Activated naive CD4-positive, alpha-beta T cell treated with anti-CD3 and anti-CD28 coated beads for 36 hours (primary cell): ENCODE measurements at regions not wholly inside any gene's neighbourhood (a gene's known extent, or its start where the extent isn't known, plus 50 kb on each side); places are given as distances from the start of the nearest gene placed in this dataset.
"Not testable (repeated sequence)": the region's sequence is repeated elsewhere in the genome, so short reads cannot be mapped to it uniquely, and the experiment has no call there.

Experiments used
- CTCF ChIA-PET: fragments of 350-600 bp; sonication (Branson Sonifier 250); formaldehyde crosslinking; loops from one replicate; lab custom pipeline; 2021; ENCODE audit warnings: antibody characterized with exemption; lab: Charles Lee
- DNase-seq: peaks from one replicate; pipeline ENCODE4 v3.0.0-alpha.2; 2020
- H3K27ac Mint-ChIP-seq: one replicate; pipeline ENCODE4 v1.8.0; 2021; ENCODE audit warnings: mild to moderate bottlenecking, mixed read lengths
- H3K27me3 Mint-ChIP-seq: one replicate; pipeline ENCODE4 v1.8.0; 2021; ENCODE audit warnings: low read depth, mixed read lengths
- H3K36me3 Mint-ChIP-seq: one replicate; pipeline ENCODE4 v1.8.0; 2021; ENCODE audit warnings: low read depth, mixed read lengths
- H3K4me1 Mint-ChIP-seq: one replicate; pipeline ENCODE4 v1.8.0; 2021; ENCODE audit warnings: low read depth, mixed read lengths
- H3K4me3 Mint-ChIP-seq: one replicate; pipeline ENCODE4 v1.8.0; 2021; ENCODE audit warnings: mild to moderate bottlenecking, moderate library complexity, mixed read lengths
- H3K9me3 Mint-ChIP-seq: one replicate; pipeline ENCODE4 v1.8.0; 2021; ENCODE audit warnings: mixed read lengths
- intact Hi-C: fragments of 100-400 bp; cut with micrococcal nuclease; formaldehyde crosslinking; loops from one replicate; pipeline ENCODE4 v1.15.1; 2023

DNA sequence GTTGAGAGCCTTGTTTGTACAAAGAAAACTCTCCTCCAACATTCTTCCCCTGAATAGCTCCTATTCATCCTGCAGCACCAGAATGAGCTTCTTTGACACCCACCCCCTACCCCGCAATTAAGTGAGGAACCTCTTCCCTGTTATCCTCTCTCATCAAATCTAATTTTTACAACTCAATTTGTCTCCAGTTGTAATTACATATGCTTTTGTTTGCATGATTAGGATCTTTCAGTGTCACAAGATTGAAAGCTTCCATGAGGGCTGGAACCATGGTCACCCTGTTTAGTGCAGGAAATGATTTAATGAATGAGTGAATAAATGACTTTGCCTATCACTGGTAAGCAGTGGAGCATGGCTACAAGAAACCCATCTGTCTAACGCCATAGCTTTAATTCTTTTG, 334.6 kb upstream of the KLHL29 start:
- Mint-ChIP-seq H3K4me1 (no peaks in the 10 kb centered on the region), H3K27ac (no peak overlapping the region), H3K27me3 (peaks cover 16% of the 10 kb centered on the region), H3K36me3 (no peaks in the 10 kb centered on the region), H3K9me3 (no peaks in the 10 kb centered on the region), H3K4me3 (no peak overlapping the region)
- DNase-seq: no peak
- CTCF ChIA-PET: no interaction called here
- intact Hi-C loops: no loop called here

DNA sequence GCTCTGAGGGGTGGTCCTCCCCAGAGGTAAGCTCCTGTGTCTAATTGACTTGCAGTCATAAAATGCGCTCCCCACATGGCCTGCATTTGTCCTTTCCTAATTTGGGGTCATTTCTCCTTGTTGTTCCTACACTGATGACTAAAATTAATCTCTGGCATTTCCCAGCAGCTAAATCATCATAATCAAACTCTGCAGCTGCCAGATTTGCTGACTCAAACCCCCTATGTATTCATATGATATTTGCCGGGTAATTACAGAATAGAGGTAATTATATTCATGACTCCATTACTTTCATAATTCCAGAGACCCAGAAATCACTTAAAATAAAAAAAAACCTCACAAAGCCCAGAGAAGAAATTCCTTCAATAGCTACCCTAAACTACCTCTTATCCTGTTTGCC, 331.4 kb upstream of the KLHL29 start:
- Mint-ChIP-seq H3K4me1 (no peaks in the 10 kb centered on the region), H3K9me3 (no peaks in the 10 kb centered on the region), H3K27me3 (peaks cover 14% of the 10 kb centered on the region), H3K27ac (no peak overlapping the region), H3K4me3 (no peak overlapping the region), H3K36me3 (no peaks in the 10 kb centered on the region)
- no peak for DNase-seq
- CTCF ChIA-PET: no interaction called here
- intact Hi-C loops: no loop called here

DNA sequence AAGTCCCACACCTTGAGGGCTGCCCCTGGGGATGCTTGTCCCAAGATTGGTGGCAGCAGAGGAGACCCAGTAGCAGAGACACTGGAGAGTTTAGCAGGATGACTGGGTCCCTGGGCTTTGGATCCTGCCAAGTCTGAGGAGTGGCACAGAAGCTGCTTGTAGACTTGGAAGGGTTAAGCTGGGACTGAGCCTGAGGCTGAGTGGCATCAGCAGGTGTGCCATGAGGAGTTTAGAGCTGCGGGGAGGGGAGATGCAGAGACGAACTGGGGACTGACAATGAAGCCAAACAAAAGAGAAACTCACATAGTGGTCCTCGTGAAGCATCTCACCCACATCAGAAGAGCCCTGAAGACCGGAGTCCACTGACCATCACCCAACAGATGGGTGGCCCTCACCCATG, 329.7 kb upstream of the KLHL29 start:
- no peak overlapping the region for H3K27ac Mint-ChIP-seq
- H3K36me3 Mint-ChIP-seq: no peaks in the 10 kb centered on the region
- no peaks in the 10 kb centered on the region for H3K4me1 Mint-ChIP-seq
- no peaks in the 10 kb centered on the region for H3K9me3 Mint-ChIP-seq
- DNase-seq: no peak
- intact Hi-C loops: no loop called here
- CTCF ChIA-PET: no interaction called here
- peaks cover 7% of the 10 kb centered on the region for H3K27me3 Mint-ChIP-seq
- H3K4me3 Mint-ChIP-seq: no peak overlapping the region

DNA sequence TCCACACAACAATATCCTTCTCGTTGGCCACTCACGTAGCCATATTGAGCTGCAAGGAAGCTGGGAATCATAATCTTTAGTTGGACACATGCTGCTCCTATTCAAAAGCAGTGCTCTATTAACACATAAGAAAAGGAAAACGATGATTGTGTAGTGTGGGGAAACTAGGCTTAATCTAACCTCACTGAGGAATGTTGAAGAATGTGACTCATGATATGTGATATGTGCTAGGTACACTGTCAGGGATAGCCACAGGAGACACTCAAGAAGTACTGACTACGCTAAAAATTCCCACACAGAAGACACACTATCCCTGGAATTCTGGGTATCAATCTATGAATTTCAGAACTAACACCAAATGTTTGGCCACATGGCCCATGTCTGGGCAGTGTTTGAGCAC, 328.1 kb upstream of the KLHL29 start:
- H3K4me1 Mint-ChIP-seq, DNase-seq, H3K9me3 Mint-ChIP-seq, H3K36me3 Mint-ChIP-seq, H3K27me3 Mint-ChIP-seq, H3K4me3 Mint-ChIP-seq, CTCF ChIA-PET, intact Hi-C loops, H3K27ac Mint-ChIP-seq: not testable (repeated sequence)

DNA sequence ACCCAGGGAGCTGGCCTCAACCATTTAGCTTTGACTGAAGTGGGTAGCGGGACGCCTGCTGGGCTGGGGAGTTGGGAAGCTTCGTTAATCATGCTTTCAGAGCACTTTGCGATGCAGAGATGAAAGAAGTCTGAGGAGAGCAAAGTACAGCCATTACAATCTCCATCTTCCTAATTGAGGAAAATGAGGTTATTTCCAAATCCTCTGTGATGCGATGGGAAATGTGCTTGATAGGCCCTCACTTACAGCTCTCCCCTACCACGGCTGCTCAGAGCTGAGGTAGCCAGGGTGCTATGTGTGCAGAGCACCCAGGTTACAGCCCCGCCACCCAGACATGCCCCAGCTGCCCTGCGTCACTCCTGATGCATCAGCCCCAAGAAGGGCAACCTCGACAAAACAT, 326.5 kb upstream of the KLHL29 start:
- Mint-ChIP-seq H3K4me1 (no peaks in the 10 kb centered on the region), H3K9me3 (no peaks in the 10 kb centered on the region), H3K4me3 (no peak overlapping the region), H3K27me3 (no peaks in the 10 kb centered on the region), H3K27ac (no peak overlapping the region), H3K36me3 (no peaks in the 10 kb centered on the region)
- CTCF ChIA-PET: no interaction called here
- intact Hi-C loops: no loop called here
- DNase-seq: no peak

DNA sequence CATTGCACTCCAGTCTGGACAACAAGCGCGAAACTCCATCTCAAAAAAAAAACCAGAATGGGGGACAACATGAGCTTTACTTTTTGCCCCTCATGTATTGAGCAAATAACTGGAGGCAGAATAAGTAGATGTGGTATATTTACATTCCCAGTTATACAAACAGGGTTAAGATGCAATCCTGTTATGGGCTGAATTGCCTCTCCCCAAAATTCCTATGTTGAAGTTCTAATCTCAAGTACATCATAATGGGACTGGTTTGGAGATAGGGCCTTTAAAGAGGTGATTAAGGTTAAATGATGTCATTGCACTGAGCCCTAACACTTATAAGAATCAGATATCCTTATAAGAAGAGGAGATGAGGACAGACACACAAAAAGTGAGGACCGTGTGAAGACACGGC, 319.8 kb upstream of the KLHL29 start:
- CTCF ChIA-PET: no interaction called here
- DNase-seq: no peak
- Mint-ChIP-seq H3K27me3 (peaks cover 6% of the 10 kb centered on the region), H3K36me3 (no peaks in the 10 kb centered on the region), H3K4me3 (no peak overlapping the region), H3K27ac (no peak overlapping the region), H3K4me1 (no peaks in the 10 kb centered on the region), H3K9me3 (no peaks in the 10 kb centered on the region)
- intact Hi-C loops: no loop called here

DNA sequence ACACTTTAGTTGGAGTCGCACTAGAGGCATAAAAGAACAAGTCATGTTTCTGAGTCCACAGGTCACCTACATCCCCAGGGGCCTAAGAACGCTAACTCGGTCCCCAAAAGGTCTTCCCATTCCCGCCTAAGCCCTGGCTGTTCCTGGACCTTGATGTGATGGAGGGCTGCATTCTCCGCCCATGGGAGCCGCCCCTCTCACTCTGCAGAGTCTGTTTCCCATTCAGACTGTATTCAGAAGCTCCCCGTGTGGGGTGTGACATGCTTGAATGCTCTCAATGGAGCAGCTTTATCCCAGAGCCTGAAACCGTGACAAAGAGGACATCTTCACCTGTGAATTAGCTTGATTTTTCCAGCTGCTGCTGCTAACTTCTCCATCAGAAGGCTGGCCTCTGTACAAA, 319.0 kb upstream of the KLHL29 start:
- intact Hi-C loops: no loop called here
- peaks cover 6% of the 10 kb centered on the region for H3K27me3 Mint-ChIP-seq
- H3K4me1 Mint-ChIP-seq: no peaks in the 10 kb centered on the region
- no peaks in the 10 kb centered on the region for H3K9me3 Mint-ChIP-seq
- CTCF ChIA-PET: no interaction called here
- no peak overlapping the region for H3K4me3 Mint-ChIP-seq
- H3K36me3 Mint-ChIP-seq: no peaks in the 10 kb centered on the region
- DNase-seq: no peak
- H3K27ac Mint-ChIP-seq: no peak overlapping the region

DNA sequence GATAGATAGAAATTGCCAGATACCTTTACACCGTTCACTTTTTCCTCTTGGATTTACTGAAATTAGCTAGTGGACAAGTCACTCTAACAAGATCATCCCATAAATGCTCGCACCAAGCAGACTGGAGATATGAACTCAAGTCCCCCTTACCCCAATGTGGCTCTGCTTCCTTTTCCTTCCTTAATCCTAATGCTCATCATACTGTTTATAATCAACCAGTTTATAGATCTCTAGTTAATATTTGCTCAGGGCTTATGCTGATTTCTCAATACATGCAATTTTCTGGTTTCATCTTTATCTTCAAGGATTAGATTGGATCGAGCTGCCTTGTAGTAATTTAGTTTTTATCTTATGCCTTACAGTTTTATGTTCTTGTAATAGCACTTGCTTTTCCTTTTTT, 318.3 kb upstream of the KLHL29 start:
- Mint-ChIP-seq H3K4me1 (no peaks in the 10 kb centered on the region), H3K27me3 (peaks cover 6% of the 10 kb centered on the region), H3K36me3 (no peaks in the 10 kb centered on the region), H3K9me3 (no peaks in the 10 kb centered on the region), H3K27ac (no peak overlapping the region), H3K4me3 (no peak overlapping the region)
- no peak for DNase-seq
- CTCF ChIA-PET: interaction anchor here (0.6 kb wide), 1 partner anchor 54 kb away, joined by 6 read pairs; no protein-coding TSS in a partner anchor
- intact Hi-C loops: no loop called here

DNA sequence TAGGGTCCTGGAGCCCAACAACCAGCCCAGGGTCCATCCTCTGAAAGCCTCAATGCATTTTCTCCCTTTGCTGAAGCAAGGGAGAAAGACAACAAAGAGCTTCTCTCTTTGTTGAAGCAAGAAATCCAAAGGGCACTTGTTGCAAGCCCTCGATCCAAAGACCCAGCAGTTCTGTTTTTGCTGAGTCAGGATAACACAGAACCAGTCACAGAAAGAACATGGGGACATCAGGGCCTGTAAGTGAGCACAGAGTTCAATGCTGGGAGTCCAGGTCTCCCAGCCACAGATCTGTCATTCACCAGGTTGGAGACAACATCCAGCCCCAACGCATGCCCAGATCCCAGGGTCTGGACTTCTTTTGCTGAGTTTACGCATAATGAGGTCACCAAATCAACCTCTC, 315.8 kb upstream of the KLHL29 start:
- Mint-ChIP-seq H3K9me3 (no peaks in the 10 kb centered on the region), H3K4me1 (no peaks in the 10 kb centered on the region), H3K27ac (no peak overlapping the region), H3K4me3 (no peak overlapping the region), H3K36me3 (no peaks in the 10 kb centered on the region), H3K27me3 (peaks cover 9% of the 10 kb centered on the region)
- DNase-seq: no peak
- intact Hi-C loops: no loop called here
- CTCF ChIA-PET: no interaction called here

DNA sequence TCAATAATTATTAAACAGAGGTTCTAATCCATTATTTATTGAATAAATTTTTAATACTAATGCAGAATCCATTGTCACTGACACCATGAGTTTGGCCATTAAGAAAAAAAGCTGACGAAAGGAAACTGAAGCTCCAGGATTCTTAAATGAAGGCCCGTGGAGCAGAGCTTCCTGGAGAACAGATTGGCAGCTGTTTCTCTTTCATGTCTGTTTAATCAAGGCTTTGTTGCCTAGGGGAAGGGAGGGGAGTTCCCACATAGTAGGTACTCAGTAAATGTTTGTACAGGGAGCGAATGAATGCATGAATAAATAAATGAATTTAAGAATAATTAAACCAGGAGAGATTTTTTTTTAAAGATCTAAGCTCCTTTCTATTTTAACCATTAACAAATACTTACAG, 315.1 kb upstream of the KLHL29 start:
- no peaks in the 10 kb centered on the region for H3K4me1 Mint-ChIP-seq
- no peak overlapping the region for H3K27ac Mint-ChIP-seq
- CTCF ChIA-PET: no interaction called here
- no peak for DNase-seq
- no peak overlapping the region for H3K4me3 Mint-ChIP-seq
- no peaks in the 10 kb centered on the region for H3K9me3 Mint-ChIP-seq
- no peaks in the 10 kb centered on the region for H3K36me3 Mint-ChIP-seq
- H3K27me3 Mint-ChIP-seq: peaks cover 9% of the 10 kb centered on the region
- intact Hi-C loops: no loop called here

DNA sequence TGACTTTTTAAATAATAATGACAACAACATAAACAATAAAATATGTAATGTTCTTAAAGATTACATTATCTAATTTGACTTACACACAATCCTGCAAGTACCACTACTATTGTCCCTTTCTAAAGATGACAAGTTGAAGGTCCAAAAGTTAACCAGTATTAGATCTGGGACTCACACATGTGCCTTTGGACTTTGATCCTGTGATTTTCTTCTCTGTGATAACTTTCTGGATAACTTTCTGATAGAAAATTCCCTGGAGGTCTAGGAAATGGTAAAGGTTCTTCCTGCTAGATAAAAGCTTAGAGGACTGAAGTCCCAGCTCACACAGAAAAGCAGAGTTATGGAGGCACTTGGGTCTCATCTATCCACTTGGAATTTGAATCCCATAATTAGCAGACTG, 311.9 kb upstream of the KLHL29 start:
- no peak overlapping the region for H3K27ac Mint-ChIP-seq
- intact Hi-C loops: no loop called here
- no peaks in the 10 kb centered on the region for H3K36me3 Mint-ChIP-seq
- CTCF ChIA-PET: no interaction called here
- no peak for DNase-seq
- no peaks in the 10 kb centered on the region for H3K4me1 Mint-ChIP-seq
- H3K27me3 Mint-ChIP-seq: peaks cover 9% of the 10 kb centered on the region
- H3K4me3 Mint-ChIP-seq: no peak overlapping the region
- H3K9me3 Mint-ChIP-seq: no peaks in the 10 kb centered on the region

DNA sequence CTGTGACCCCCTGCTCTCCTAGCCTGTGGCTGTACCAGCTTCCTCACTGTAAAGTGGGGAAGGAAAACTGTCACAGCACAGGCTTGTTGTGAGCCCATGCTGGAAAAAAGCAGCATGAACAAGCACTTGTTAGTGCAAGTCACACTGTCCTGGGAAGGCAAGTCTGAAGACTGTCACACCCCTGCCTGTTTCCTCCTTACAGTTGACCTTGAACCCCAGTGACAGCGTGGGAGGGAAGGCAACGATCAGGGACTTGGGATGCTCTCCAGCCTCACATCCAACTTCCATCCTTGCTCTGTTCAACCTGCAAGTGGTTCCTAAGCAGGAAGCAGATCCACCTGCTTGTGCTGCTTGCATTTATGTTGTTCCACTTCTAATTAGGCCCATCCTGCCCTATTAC, 311.3 kb upstream of the KLHL29 start:
- Mint-ChIP-seq H3K36me3 (no peaks in the 10 kb centered on the region), H3K27me3 (peaks cover 7% of the 10 kb centered on the region), H3K9me3 (no peaks in the 10 kb centered on the region), H3K27ac (no peak overlapping the region), H3K4me1 (no peaks in the 10 kb centered on the region), H3K4me3 (no peak overlapping the region)
- no peak for DNase-seq
- CTCF ChIA-PET: no interaction called here
- intact Hi-C loops: no loop called here

DNA sequence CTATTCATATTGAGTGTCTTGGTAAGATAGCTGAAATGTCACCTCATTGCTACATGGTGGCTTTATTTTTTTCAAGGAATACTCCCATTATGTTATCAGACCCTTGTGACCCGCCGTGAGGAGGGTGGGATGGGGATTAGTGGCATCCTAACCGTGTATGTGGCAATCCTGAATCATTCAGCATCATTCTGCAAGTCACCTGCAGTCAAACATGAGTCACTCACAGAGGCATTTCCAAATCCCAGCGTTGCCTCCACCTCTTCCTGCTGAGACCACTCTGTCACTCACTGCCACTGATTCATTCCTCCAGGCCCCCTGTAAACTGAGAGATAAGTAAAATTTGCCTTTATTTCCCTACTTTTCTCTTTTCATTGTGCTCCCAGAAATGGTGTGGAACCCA, 307.4 kb upstream of the KLHL29 start:
- Mint-ChIP-seq H3K27me3 (peaks cover 4% of the 10 kb centered on the region), H3K4me1 (no peaks in the 10 kb centered on the region), H3K9me3 (no peaks in the 10 kb centered on the region), H3K4me3 (no peak overlapping the region), H3K27ac (no peak overlapping the region), H3K36me3 (no peaks in the 10 kb centered on the region)
- intact Hi-C loops: no loop called here
- DNase-seq: no peak
- CTCF ChIA-PET: no interaction called here

DNA sequence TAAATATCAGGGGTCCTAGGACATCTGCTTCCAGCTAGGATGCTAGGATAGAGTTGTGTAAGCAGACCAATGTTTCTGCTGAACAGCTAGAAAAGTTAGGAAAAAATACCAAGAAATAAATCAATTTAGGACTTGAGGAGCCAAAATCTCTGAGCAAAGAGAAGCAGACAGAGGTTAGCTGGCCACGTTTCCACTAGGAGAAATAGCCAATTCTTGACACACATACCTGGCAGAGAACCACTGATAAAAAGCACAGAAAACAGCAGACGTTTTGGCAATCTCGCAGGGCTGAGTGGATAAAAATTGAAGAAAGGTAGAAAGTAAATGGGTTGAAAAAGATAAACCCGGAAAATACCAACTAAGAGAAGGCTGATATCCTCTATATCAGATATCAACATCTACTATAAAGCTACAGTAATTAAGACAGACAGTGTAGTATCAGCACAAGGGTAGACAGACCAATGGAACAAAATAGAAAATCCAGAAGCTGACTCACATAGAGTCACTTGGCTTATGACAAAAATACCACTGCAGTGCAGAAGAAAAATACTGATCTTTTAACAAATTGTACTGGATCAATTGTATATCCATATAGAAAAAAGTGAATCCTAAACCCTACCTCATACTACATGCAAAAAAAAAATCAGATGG, 306.1 kb upstream of the KLHL29 start:
- intact Hi-C loops: no loop called here
- Mint-ChIP-seq H3K4me3 (no peak overlapping the region), H3K9me3 (peaks cover 1% of the 10 kb centered on the region), H3K4me1 (no peaks in the 10 kb centered on the region), H3K27ac (no peak overlapping the region), H3K36me3 (no peaks in the 10 kb centered on the region), H3K27me3 (peaks cover 4% of the 10 kb centered on the region)
- DNase-seq: no peak
- CTCF ChIA-PET: no interaction called here
